Hepatocyte (in vitro differentiated cells): ENCODE measurements at regions not wholly inside any gene's neighbourhood (a gene's known extent, or its start where the extent isn't known, plus 50 kb on each side); places are given as distances from the start of the nearest gene placed in this dataset.

Source experiments
- EZH2phosphoT487 ChIP-seq: fragments of 200-600 bp; sonication (generic); IDR thresholded peaks from one replicate; pipeline ENCODE4 v1.6.1; 2018; ENCODE audit warnings: antibody characterized with exemption, mild to moderate bottlenecking, low read depth, moderate library complexity; ENCODE audit not compliant: unreplicated experiment, severe bottlenecking
- TF ChIP-seq, protein P1 (sequence below): fragments of 200-600 bp; sonication (generic); IDR thresholded peaks from 2 replicates; pipeline ENCODE4 v1.5.1; 2016; ENCODE audit warnings: antibody characterized with exemption, mild to moderate bottlenecking; ENCODE audit not compliant: poor library complexity

DNA sequence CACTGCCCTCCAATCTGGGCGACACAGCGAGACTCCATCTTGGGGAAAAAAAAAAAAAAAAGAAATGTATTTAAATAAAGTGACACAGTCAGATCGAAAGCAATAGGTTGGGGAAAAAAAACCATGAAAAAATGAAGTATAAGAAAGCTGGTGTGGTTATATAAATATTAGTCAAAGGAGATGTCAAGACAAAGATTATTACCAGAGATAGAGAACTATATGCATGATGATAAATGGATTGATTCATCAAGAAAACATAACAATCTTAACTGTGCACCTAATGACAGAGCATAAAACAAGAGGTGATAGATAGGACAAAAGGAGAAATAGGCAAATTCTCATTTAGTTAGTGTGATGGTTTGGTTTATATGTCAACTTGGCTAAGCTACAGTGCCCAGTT, 146.9 kb upstream of the AHI1 start:
- TF ChIP-seq, protein P1, sequence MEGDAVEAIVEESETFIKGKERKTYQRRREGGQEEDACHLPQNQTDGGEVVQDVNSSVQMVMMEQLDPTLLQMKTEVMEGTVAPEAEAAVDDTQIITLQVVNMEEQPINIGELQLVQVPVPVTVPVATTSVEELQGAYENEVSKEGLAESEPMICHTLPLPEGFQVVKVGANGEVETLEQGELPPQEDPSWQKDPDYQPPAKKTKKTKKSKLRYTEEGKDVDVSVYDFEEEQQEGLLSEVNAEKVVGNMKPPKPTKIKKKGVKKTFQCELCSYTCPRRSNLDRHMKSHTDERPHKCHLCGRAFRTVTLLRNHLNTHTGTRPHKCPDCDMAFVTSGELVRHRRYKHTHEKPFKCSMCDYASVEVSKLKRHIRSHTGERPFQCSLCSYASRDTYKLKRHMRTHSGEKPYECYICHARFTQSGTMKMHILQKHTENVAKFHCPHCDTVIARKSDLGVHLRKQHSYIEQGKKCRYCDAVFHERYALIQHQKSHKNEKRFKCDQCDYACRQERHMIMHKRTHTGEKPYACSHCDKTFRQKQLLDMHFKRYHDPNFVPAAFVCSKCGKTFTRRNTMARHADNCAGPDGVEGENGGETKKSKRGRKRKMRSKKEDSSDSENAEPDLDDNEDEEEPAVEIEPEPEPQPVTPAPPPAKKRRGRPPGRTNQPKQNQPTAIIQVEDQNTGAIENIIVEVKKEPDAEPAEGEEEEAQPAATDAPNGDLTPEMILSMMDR, result no peak
- TF ChIP-seq EZH2phosphoT487, result no peak
